Adipocyte (in vitro differentiated cells): ENCODE measurements at regions not wholly inside any gene's neighbourhood (a gene's known extent, or its start where the extent isn't known, plus 50 kb on each side); places are given as distances from the start of the nearest gene placed in this dataset.

Source experiments
- DNase-seq: peaks from one replicate; pipeline ENCODE4 v3.0.0-alpha.2; 2015; ENCODE audit warnings: low read depth
- H3K27me3 ChIP-seq: replicated peaks from 2 replicates; pipeline ENCODE4 v1.7.0; 2013; ENCODE audit warnings: mild to moderate bottlenecking, low read length, moderate library complexity; ENCODE audit not compliant: control insufficient read depth, insufficient read depth
- H3K36me3 ChIP-seq: 2 replicates; pipeline ENCODE4 v1.7.0; 2013; ENCODE audit warnings: low read length, mild to moderate bottlenecking, moderate library complexity; ENCODE audit not compliant: control insufficient read depth, insufficient read depth, severe bottlenecking
- H3K4me1 ChIP-seq: 2 replicates; pipeline ENCODE4 v1.7.0; 2013; ENCODE audit warnings: mild to moderate bottlenecking, low read length, moderate library complexity; ENCODE audit not compliant: control insufficient read depth, insufficient read depth
- H3K4me3 ChIP-seq: 2 replicates; pipeline ENCODE4 v1.7.0; 2013; ENCODE audit warnings: mild to moderate bottlenecking, low read length, moderate library complexity
- H3K9ac ChIP-seq: 2 replicates; pipeline ENCODE4 v1.7.0; 2013; ENCODE audit warnings: mild to moderate bottlenecking, low read length, moderate library complexity
- H3K9me3 ChIP-seq: 2 replicates; pipeline ENCODE4 v1.7.0; 2013; ENCODE audit warnings: mild to moderate bottlenecking, low read length, moderate library complexity; ENCODE audit not compliant: control insufficient read depth

GRCh38 chr13:91284335-91284734 is 63.2 kb upstream of the MIR17HG start:
- Histone ChIP-seq H3K27me3 (no peaks in the 10 kb centered on the region), H3K9ac (no peak overlapping the region), H3K4me1 (no peaks in the 10 kb centered on the region), H3K4me3 (no peak overlapping the region), H3K36me3 (no peaks in the 10 kb centered on the region), H3K9me3 (no peaks in the 10 kb centered on the region)
- no peak for DNase-seq

- Histone ChIP-seq H3K4me1 (no peaks in the 10 kb centered on the region), H3K9ac (no peak overlapping the region), H3K36me3 (no peaks in the 10 kb centered on the region)
Measured at GRCh38 chr13:91286317-91286716, 61.2 kb upstream of the MIR17HG start.

GRCh38 chr13:91291078-91291477 is 56.4 kb upstream of the MIR17HG start:
- no peak for DNase-seq
- no peaks in the 10 kb centered on the region for H3K4me1 ChIP-seq
- H3K4me3 ChIP-seq: no peak overlapping the region
- H3K27me3 ChIP-seq: no peaks in the 10 kb centered on the region
- H3K9me3 ChIP-seq: no peaks in the 10 kb centered on the region
- H3K36me3 ChIP-seq: no peaks in the 10 kb centered on the region
- no peak overlapping the region for H3K9ac ChIP-seq

More at GRCh38 chr13:91286317-91286716, 61.2 kb upstream of the MIR17HG start:
- Histone ChIP-seq H3K4me3 (no peak overlapping the region), H3K27me3 (no peaks in the 10 kb centered on the region), H3K9me3 (no peaks in the 10 kb centered on the region)
- DNase-seq: no peak

GRCh38 chr13:91292630-91293221 is 54.8 kb upstream of the MIR17HG start:
- Histone ChIP-seq H3K9me3 (no peaks in the 10 kb centered on the region), H3K9ac (no peak overlapping the region), H3K4me1 (no peaks in the 10 kb centered on the region), H3K27me3 (no peaks in the 10 kb centered on the region), H3K36me3 (no peaks in the 10 kb centered on the region), H3K4me3 (no peak overlapping the region)
- no peak for DNase-seq

GRCh38 chr13:91295712-91296410 is 51.6 kb upstream of the MIR17HG start:
- Histone ChIP-seq H3K4me1 (no peaks in the 10 kb centered on the region), H3K4me3 (no peak overlapping the region), H3K36me3 (no peaks in the 10 kb centered on the region), H3K27me3 (no peaks in the 10 kb centered on the region), H3K9me3 (no peaks in the 10 kb centered on the region), H3K9ac (no peak overlapping the region)
- DNase-seq: no peak

GRCh38 chr13:91297503-91297902 is 50.0 kb upstream of the MIR17HG start:
- no peaks in the 10 kb centered on the region for H3K36me3 ChIP-seq
- no peak overlapping the region for H3K4me3 ChIP-seq
- no peak for DNase-seq
- H3K27me3 ChIP-seq: no peaks in the 10 kb centered on the region
- H3K4me1 ChIP-seq: no peaks in the 10 kb centered on the region
- no peak overlapping the region for H3K9ac ChIP-seq
- H3K9me3 ChIP-seq: no peaks in the 10 kb centered on the region
